ENCODE measurements at regions not wholly inside any gene's neighbourhood (a gene's known extent, or its start where the extent isn't known, plus 50 kb on each side); places are given as distances from the start of the nearest gene placed in this dataset.

DNA sequence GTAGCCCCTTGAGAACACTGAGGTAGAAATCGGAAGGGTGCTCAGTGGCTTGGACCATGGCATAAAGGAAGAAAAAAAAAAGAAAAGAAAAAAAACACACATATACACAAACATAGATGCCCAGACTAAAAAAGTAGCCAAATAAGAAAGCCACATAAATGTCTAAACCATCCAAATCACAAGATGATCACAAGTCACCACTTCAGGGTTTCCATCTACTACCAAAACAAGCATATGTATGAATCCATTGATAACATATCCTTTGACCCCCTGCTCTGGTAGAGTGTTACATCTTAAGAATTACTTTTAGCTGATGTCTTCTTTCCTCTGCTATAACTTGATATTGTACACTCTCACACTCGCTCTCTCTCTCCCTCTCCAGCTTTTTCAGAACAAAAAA, 245.9 kb downstream of the AHR start:
- intact Hi-C loops (cut with DNase I) = no loop called here
- no peak for DNase-seq

- intact Hi-C loops (cut with DNase I) = no loop called here
- DNase-seq = no peak
These were observed 246.9 kb downstream of the AHR start for GRCh38 chr7:17545348-17545747.

DNA sequence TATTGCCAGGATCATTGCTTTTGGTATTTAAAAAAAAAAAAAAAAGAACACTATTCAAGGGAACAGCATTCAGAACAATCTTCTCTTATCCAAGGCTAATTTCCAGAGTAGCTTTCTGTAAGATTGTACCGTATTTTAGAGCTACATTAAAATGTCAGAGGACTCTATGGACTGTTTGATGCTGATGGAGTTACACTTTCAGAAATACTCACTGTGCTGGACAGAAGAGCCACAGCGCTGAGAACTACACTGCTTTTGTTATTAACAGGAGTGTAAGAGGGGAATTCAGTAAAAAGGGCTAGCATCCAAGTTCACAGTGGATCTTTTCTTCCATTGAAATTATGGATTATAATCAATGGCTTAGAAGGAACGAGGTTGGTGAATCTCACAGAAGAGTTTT, 247.7 kb downstream of the AHR start:
- DNase-seq = no peak
- intact Hi-C loops (cut with DNase I) = no loop called here

GRCh38 chr7:17546592-17546991, 248.1 kb downstream of the AHR start:
- intact Hi-C loops (cut with DNase I) = no loop called here
- no peak for DNase-seq

DNA sequence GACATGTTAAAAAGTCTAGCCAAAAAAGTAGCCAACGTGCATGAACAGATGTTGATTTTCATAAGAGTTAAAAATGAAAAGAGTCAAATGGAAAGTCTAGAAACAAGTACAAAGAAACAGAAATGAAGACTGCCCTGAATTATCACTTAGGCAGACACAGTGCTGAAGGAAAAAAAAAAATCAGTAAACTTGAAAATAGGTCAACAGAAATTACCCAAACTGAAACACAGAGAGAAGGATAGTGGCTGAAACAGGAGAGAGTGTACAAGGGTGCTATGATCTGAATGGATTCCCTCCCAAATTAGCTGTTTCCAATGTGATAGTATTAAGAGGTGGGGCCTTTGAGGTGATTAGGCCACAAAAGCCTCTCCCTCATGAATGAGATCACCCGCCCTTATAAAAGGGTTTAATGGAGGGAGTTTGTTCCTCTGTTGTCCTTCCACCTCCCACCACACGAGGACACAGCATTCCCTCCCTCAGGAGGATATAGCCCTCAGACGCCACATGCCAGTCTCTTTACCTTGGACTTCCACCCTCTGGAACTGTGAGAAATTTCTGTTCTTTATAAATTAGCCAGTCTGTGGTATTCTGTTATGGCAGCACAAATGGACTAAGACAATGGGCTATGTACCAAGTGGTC, 249.7 kb downstream of the AHR start:
- no peak for DNase-seq

GRCh38 chr7:17549406-17549805, 251.0 kb downstream of the AHR start:
- DNase-seq = no peak
- intact Hi-C loops (cut with DNase I) = no loop called here

More for the DNA sequence above, 249.7 kb downstream of the AHR start:
- intact Hi-C loops (cut with DNase I) = no loop called here

DNA sequence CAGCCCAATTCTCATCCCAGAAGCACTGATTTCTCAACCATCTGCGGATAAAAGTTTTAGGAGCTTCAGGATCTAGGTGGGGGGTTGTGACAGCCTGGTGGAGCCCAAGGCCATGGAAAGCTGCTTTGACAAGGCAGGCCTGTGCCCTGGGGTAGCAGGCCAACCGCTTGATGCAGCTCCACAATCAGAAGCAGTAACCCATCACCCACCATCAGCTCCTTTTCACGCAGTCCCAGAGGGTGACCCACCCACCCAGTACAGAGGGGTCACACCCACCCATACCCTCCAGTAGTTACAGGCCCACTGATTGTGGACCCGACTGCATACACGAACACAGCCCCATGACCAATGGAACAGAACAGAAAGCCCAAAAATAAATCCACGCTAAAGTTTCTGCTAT, 253.9 kb downstream of the AHR start:
- intact Hi-C loops (cut with DNase I) = no loop called here
- DNase-seq = no peak

DNA sequence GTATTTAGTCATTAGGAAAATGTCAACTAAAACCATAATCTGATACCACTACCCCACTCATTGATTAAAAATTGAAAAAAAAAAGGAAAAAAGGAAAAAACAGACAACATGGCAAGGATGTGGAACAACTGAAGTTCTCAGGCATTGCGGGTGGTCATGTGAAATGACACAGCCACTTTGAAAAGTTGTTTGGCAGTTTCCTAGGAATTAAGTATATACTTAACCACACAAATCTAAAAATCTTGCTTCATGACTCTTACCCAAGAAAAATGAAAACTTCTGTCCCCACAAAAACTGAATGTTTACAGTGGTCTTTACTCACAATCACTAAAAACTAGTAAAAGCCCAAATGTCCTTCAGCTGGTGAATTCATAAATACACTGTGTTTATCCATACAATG, 254.5 kb downstream of the AHR start:
- intact Hi-C loops (cut with DNase I) = no loop called here
- DNase-seq = no peak

GRCh38 chr7:17554341-17555015, 256.0 kb downstream of the AHR start:
- intact Hi-C loops (cut with DNase I) = no loop called here
- DNase-seq = no peak

DNA sequence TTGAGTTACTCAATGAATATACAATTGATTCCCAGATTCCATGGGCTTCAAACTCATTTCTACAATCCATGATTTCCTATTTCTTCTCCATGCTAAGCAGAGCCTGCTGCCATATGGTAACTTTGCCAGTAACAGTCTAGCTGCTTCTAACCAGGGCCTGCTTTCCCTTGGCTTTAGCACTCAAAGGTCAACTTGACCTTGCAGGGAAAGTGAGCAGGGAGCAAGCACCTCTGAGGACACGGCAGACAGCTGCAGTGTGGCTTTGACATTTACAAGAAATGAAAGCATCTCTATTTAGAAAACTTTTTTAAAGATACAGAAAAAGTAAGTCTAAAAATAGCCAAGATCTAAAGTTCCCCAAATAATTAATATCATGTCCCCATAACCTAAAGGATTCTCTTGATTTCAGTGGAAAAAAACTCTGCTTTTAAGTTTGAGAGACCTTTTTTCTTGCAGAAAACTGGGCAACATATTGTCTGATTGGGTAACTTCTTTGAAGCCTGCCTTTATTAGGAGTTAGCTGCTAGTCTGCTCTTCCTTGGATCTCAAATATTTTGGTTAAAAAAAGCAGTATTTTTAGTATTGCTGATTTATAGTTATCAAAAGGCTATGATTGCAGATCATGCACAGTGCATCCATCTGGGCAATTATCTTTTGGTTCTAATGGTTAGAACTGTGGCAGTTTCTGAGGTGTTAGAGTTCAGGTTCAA, 257.9 kb downstream of the AHR start:
- intact Hi-C loops (cut with DNase I) = no loop called here
- no peak for DNase-seq

DNA sequence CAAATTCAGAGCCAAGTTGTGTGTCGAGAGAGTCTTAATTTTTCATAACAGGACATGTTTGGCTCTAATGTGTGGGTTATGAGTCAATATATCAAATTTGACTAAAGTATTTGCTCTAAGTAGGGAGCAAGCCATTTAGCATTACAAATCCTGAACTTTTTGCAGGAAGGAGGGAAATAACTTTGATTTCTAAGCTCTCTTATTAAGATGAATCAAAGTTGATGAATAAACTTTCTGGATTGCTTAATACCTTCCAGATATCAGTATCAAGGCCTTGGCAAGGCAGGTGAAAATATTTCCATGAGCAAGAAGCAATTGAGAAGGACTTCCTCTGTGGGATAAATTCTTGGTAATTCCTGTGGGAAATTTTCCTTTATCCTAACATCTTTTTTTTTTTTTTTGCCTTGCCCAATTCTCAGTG, 258.8 kb downstream of the AHR start:
- intact Hi-C loops (cut with DNase I) = no loop called here
- DNase-seq = no peak

- intact Hi-C loops (cut with DNase I) = no loop called here
- DNase-seq = no peak
These were observed 259.7 kb downstream of the AHR start for GRCh38 chr7:17558135-17558534.

GRCh38 chr7:17558558-17559332, 260.3 kb downstream of the AHR start:
- intact Hi-C loops (cut with DNase I) = no loop called here
- DNase-seq = no peak

- intact Hi-C loops (cut with DNase I) = no loop called here
- no peak for DNase-seq
These were observed 260.9 kb downstream of the AHR start for GRCh38 chr7:17559388-17559787.

DNA sequence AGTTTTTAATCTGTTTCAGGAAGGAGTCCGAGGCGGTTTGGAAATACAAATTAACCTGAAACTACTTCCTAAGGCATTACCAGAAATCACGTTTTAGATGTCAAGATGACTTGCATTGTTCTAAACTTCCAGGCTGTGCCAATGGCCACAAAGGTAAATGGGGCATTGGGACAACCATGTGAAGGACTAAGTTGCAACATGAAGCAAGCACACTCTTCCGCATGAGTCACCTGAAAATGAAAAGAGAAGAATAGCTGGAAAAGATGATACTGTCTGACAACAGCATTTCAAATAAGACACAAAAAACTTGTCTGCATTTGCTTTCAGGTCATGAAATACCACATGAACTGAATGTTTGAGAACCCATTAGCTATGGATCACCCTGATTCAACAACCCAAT, 262.1 kb downstream of the AHR start:
- intact Hi-C loops (cut with DNase I) = no loop called here
- no peak for DNase-seq

- no peak for DNase-seq
- intact Hi-C loops (cut with DNase I) = no loop called here
These were observed 262.5 kb downstream of the AHR start for GRCh38 chr7:17560966-17561365.

DNA sequence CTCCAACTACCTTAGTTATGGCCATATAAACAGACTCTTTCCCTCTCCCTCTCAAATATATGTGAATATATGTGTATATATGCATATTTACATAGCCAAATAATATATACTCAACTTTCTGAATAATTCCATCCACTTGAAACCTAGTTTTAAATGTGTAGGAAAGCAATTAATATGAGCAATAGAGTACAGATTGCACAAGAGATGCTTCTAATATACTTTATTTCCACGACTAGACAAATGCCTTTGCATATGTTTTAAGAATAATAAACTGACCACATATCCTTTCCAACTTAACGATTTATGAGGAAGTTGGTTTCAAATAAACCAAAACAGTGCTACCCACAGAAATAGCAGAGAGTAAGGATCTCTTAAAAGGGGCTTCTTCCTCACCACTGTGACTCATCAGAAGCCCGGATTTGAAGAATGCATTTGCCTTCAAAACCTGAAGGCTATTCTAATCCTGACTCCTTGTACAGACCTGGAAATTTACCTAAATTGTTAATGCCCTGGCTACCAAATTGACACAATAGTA, 266.3 kb downstream of the AHR start:
- intact Hi-C loops (cut with DNase I) = no loop called here
- DNase-seq = no peak

DNA sequence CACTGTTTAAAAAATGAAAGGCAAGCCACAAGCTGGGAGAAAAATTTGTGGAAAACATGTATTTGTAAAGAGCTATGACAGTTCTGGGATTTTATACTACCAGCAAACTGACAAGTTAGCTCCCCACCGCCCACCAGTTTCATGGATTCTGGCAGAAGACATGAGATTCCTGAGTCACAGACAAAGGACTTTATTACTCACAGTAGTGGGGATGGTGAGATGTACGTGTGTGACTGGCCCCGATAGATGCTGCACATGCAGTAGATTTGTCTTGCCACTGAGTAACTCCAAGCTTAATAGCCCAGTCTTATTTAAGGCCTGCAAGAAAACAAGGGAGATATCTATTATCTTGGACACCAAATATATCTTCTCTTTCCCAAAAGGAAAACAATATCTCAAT, 281.7 kb downstream of the AHR start:
- intact Hi-C loops (cut with DNase I) = no loop called here
- peak; percentile 4 to 82 (median 50) for DNase-seq

DNA sequence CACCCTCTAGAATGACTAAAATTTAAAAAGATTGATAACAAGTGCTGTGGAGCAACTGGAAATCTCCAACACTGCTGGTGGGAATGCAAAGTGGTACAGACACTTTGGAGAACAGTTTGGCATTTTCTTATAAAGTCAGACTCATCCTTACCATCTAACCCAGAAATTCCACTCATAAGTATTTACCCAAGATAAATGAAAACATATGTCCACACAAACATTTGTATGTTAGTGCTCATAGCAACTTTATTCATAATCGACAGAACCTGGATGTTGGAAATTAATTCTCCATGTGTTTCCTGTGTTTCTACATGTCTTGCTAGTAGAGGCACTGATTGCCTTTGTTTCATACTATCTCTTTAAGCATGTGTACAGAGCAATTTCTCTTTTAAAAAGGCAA, 282.4 kb downstream of the AHR start:
- no peak for DNase-seq
- intact Hi-C loops (cut with DNase I) = no loop called here

DNA sequence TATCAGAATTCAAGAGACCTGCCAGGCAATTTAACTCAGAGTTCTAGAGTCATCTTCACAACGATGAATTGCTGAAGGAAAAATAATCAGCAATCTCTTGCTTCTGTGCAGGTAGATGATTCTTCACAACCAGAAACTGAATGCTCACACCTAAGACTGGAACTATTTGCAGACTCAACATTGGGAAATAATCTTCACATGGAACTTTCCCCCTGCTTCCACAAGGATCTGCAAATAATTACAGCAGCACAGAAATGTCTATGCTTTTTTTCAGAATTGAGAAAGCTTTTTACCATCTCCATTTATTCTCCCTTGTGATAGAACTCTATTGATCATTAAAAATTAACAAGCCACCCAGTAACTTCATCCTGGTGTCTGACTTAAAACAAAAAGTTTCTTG, 282.8 kb downstream of the AHR start:
- intact Hi-C loops (cut with DNase I) = no loop called here
- no peak for DNase-seq

Measured in head of caudate nucleus (tissue), 42 donors.